Stimulated activated naive CD8-positive, alpha-beta T cell treated with anti-CD3 and anti-CD28 coated beads, Interleukin-15, Interleukin-2, amounts not matched to agents 100 U/mL and 50 U/mL, for 24 hours (primary cell): ENCODE measurements at regions not wholly inside any gene's neighbourhood (a gene's known extent, or its start where the extent isn't known, plus 50 kb on each side); places are given as distances from the start of the nearest gene placed in this dataset.
A peak's percentile ranks its signal among the peaks of the same experiment; 100 is the strongest.

Experiments
- ATAC-seq: fragments of 150-1000 bp; cut with Tn5 transposase; one replicate; pipeline ENCODE4 v1.10.0; 2021
- DNase-seq: peaks from one replicate; pipeline ENCODE4 v3.0.0; 2021

DNA sequence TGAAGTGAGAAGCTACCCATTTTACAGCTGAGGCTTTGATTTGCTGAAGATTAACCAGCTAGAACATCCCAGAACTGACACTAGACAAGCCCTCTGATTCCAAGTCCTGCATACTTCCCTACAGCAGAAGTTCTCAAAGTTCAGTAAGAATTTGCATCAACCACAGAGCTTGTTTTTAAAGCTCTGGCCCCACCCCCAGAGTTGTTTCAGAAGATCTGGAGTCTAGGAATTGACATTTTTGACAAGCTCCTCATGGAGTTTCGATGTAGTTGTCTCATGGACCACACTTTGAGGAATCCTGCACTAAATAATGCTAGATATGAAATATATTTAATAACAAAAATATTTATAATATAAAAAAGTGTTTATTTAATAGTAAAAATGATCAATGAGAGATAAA, 120.3 kb upstream of the ADAMTS18 start:
- no peak for DNase-seq

DNA sequence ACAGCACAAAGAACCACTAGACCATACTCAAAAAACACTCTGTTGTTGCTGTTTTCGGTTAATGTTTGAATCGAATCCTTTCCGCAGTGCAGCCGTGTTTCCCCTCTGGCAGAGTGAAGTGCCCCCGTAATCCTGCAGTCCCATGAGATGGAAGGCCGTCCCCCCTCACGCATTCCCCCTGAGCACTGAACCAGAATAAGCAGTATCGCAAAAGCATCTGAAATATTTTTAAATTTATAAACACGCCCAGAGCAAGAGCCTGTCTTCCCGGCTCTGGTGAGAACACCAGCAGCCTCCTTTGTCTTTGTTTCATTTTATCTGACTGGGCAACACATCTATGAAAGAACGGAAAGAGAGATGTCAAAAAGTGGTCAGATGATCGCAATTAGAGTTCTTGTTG, 121.0 kb upstream of the ADAMTS18 start:
- no peak for ATAC-seq
- DNase-seq: no peak

More for the DNA sequence above, 120.3 kb upstream of the ADAMTS18 start:
- no peak for ATAC-seq

DNA sequence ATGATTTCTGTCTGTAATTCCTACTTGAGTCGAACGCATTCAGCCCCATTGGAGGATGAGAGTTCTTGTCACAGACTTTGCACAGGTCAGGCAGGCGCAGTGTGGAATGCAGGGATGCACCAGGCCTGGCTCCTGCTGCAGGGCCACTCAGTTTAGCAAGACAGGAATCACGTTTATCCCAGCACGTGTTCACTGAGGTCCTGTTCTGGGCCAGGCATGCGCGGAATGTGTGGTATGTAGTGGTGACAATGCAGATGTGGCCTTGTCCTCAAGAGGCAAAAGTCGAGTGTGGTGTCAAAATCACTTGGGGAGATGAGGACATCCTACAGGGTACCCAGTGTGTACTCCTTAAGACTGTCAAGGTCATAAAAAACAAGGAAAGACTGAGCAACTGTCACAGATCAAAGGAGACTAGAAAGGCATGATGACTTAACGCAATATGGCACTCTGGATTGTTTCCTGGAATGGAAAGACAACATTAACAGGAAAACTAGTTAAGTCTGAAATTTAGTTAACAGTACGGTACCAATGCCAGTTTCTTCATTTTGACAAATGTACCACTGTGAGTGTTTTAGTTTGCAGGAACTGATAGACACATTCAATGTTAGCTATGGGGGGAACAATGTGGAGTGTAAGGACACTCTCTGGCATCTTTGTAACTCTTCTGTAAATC, 121.5 kb upstream of the ADAMTS18 start:
- no peak for ATAC-seq
- no peak for DNase-seq

DNA sequence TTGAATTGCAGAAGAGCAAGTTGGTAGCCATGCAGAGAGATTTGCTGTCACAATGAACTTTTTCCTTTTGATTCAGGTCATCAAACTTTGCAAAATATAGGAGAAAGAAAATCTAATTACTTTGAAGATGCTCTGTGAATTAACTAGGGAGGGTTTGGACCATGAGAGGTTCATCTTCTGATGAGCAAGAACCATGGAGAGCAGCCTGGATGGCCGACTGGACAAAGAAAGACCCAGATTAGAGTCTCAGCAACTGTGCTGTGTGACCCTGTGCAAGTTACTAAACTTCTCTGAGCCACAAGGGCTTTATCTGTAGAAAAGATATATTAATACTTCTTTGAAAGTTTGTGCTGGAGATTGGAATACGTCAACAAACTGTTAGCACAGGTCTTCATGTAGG, 122.6 kb upstream of the ADAMTS18 start:
- DNase-seq (no peak), ATAC-seq (no peak)

DNA sequence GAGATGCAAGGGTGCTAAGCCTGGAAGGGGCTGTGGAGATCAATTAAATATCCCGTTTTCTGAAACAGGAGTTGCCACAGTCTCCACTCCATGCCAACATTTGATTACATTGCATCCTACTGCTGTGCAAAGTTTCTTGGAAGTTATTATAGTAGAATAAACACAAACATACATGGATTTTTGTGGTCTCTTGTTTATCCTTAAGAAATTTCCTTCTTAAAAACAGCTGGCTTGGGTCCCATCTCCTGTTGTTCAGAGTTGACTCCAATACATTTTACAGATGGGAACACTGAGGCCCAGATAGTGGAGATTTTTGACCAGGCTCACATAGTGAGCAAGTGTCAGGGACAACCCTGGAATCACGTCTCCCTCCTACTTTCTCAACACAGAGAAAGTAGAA, 124.0 kb upstream of the ADAMTS18 start:
- DNase-seq: no peak
- no peak for ATAC-seq

DNA sequence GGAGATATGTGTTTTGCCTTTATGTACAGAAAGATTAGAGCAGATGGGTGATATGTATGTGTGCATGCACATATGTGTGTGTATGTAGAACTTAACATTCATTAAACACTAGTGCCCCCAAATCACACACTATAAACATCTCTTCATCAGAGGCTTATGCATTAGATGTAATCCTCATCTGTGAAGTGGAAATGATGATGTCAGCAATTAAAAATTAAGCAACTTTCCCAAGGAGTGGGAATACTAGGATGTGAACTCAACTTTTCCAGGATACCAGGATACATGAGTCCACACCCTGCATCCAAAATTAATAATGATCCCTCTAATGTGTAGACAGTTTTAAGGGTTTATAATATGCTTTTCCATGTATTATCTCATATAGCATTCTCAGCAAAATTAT, 127.7 kb upstream of the ADAMTS18 start:
- no peak for DNase-seq
- ATAC-seq: no peak

DNA sequence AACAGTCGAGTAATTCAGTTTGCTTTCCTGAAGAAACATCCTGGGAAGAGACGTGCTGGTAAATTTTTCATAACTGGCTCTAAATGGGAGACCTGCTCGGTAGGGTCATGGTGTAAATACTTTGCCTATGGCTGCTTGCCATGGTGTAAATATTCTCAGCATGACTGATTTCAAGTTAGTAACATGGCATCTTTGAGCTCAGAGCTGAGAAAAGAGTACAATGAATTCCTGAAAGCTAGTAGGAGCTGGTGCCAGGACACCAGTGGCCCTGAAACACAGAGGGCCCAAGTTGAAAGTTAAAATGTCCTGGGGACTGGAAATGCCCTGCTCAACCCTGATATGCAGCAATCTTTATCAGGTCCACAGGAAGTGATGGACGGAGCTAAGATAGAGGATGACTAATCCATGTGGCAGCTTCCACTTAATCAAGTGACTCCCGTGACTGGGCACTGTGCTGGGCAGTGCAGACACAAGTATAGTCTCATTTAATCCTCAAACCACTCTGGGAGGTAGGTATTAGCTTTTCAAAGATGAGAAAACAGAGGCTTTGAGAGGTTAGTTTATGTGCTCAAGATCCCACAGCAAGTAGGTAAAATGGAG, 130.1 kb upstream of the ADAMTS18 start:
- ATAC-seq (no peak), DNase-seq (no peak)

DNA sequence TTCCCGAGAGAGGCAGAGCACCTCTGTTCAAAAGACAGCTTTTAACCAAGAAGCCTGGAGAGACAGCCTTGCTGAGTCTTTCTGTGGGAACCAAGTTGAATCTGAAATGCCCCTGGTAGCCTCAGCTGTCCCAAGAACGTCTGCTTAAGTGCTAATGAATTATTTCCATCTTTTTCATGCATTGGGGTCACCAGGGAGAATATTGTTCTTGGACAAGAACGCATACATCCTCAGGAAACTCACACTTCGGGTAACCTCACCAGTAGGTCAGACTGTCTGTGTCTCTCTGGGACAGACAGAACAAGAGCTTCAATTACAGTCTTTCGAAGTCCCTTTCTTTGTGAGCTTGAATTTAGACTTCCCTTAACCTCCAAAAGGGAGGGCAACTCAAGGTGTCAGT, 134.6 kb upstream of the ADAMTS18 start:
- ATAC-seq: no peak
- DNase-seq: no peak

DNA sequence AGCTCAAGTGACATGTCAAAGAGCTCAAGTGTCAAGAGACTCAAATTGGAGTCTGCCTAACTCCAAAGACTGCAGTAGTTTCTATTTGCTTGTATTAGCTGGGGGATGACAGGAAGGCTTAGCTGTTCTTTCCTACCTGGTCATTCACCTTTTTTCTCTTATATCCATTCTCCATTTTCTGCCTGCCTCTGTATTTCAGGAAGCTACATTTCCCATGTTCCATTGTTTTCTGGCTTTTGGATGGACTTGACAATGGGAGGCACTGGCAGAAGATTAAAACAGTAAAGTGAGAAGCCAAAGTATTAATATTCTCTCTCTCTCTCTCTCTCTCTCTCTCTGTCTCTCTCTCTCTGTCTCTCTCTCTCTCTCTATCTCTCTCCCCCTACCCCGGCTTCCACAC, 135.7 kb upstream of the ADAMTS18 start:
- no peak for ATAC-seq

DNA sequence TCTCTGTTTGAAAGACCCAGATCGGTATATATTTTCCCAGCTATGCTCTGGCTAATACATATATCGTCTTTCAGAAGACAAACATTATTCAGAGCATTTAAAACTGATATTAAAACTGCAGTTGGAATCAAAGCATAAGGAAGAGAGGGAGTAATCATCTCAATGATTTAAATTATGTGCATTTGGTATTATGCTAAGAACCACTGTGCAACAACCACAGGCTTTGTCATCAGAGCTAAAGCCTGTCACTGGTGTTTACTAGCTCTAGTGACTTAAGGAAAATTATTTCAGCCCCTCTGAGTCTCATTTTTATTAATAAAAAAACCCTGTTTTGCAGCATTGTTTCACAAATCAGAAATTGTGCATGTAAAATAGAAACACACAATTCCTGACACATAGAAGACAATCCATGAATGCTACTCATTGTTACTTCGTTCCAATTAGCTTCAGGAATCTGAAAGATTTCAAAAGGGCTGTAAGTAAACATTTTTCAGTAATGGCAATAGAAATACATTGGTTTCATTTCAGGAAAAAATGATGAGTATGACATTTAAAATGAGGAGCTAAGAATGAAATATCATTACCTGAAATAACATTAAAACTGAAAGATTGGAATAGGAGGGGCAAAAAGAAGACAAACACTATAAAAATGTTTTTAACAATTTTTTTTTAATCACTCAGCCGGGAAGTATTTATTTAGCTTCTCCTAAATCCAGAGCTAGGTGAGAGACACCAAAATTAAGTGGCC, 136.5 kb upstream of the ADAMTS18 start:
- ATAC-seq: no peak
- no peak for DNase-seq

More for the DNA sequence above, 135.7 kb upstream of the ADAMTS18 start:
- no peak for DNase-seq

DNA sequence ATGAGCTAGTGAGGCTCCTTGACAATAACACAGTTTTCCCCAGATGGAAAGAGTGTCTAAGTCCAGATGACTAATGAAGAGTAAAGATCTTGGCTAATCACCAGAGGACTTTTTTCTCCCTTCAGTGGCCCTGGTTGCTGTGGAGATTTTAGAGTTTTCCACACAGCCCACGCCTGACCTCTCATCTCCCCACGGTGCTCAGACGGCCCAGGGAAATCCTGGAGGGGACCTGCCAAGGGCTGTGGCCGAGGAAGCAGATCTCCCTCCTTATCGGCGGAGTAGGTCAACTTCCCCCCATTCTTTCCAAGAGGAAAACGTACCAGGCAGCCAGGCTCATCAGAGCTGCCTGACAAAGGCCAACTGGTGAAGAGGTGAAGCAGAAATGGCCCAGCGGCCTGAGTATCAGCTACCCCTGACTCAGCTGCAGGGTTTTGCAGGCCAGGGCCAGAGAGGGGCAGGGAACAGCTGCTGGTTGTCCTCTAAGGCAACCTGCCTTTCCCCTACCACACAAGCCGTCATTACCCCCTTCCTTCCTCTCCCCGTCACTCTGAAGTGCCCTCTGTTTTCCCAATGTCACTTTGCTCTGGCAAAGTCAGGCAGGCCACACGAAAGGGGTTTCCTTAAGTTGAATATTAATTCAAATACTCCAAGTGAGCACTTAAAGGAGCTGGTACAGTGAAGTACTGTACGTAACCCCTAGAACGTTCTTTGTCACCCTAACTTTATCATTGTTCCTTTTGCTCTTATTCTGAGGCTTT, 140.2 kb upstream of the ADAMTS18 start:
- no peak for DNase-seq
- ATAC-seq: no peak

DNA sequence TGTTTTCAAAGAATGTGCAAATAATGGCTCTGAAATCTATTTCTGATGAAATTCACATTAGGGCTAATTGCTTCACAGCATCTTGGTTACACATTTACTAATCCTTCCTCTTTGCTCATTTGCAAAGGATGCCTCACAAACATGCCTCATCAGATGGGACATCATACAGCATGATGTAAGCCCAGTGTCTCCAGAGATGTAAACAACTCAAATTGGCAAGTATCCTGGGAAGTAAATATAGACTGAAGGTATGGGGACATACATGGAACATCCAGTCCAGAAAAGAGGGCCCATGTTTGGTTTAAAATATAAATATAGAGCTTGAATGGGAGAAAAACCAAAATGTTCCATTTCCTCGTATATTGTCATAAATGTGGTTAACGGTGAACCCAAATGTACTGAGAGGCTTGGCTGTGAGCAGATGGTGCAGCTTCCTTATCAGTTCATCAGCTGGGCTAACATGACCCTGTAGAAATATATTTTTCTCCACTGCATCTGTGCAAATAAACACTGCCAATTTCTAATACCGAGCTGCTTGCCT, 142.9 kb upstream of the NUDT7 start:
- DNase-seq (no peak), ATAC-seq (no peak)

DNA sequence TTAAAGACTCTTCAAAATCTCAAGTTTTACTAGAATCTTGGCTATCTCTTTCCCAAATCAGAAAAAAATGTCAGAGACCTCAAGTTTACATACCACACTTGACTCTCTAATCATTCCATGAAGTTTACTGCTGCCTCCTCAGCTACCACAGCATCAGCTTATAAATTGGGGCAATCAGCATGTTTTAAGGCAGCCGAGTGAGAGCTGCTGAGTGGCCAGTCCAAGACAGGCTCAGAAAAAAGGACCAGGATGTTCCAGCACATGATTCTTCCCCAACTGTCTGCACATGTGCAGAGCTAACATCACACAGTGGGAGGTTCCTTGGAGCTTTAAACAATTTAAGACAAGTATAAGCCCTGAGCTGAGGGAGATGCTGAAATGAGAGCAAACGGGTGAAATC, 140.6 kb upstream of the NUDT7 start:
- ATAC-seq: no peak

DNA sequence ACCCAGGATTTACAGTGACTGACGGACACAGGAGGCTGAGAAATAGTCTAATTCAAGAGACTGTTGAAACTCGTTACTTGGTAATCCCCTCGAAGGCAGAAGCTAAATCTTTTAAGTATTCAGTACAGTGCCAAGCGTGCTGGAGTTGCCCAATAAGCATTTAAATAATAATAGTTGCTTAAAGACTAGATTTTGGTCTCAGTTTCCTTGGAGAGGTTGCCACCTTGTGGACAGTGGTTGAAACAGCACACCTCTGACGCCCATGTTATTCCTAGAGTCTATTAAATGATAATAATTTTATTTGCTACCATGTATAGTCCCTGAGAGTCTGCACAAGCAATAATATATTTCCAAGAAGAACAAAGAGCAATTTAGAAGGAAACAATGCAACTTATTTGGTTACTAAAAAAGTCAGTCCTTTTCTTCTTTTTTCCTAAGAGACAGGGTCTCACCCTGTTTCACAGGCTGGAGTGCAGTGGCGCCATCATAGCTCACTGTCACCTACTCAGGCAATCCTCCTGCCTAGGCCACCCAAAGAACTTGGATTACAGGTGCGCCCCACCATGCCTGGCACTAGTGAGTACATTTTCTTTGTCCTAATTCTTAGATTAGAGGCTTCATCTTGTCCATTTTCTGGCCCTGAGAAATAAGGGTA, 138.0 kb upstream of the NUDT7 start:
- DNase-seq: peak; percentile 24
- ATAC-seq: no peak

More for the DNA sequence above, 140.6 kb upstream of the NUDT7 start:
- DNase-seq: no peak

DNA sequence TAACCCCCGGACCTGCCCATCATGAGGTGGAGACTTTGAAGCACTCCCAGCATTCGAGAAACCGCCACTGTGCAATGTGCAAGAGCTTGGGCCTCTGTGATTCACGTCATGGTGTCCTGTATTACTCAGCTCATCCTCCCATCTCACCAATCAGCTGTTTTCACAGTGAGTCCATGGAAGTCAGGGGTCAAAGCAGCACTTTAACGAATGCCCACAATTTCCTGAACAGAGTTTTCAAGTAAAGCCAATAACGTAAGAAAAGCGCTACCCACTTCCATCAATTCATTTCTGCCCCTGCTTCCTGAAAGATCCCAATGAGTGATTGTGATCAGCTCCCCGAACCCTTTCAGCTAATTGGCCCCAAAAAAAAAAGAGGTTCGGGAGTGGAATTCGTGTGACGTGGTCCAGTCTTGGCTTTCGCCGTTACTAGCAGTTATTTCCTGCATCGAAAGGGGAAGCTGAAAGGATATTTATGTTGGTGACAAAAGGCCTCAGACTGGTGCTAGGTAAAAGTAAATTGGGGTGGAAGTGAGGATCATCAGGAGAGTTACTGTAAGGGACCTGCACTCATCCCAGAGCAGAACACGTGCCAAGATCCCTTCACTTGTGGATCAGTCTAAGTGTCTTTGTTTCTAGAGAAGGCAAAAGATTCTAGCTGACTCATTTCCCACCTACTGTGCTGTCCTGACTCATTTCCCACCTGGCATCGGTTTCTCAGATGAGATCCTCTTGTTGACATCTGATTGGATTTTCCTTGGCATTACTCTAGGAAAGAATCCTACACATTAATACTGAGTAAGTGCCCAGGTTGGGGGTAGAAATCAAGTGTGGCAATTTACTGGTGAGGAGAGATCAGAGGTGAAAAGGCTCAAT, 136.7 kb upstream of the NUDT7 start:
- no peak for DNase-seq
- no peak for ATAC-seq

DNA sequence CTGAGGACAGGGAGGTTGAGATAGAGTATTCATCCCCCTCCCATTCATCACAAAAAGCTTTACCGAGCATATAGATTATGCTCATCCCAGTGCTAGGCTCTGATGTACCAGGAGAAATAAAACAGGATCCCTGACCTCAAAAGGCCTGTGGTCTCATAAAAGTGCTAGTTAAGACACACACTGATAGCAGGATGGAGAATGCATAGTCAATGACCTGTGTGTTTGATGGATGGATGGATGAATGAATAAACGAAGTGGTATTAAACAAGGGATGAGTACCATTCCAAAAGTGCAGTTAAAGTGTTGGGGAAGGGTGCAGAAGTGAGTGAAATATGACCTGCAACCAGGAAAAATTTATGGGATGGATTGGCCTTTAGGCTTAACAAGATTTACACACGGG, 133.9 kb upstream of the NUDT7 start:
- ATAC-seq (no peak), DNase-seq (no peak)

DNA sequence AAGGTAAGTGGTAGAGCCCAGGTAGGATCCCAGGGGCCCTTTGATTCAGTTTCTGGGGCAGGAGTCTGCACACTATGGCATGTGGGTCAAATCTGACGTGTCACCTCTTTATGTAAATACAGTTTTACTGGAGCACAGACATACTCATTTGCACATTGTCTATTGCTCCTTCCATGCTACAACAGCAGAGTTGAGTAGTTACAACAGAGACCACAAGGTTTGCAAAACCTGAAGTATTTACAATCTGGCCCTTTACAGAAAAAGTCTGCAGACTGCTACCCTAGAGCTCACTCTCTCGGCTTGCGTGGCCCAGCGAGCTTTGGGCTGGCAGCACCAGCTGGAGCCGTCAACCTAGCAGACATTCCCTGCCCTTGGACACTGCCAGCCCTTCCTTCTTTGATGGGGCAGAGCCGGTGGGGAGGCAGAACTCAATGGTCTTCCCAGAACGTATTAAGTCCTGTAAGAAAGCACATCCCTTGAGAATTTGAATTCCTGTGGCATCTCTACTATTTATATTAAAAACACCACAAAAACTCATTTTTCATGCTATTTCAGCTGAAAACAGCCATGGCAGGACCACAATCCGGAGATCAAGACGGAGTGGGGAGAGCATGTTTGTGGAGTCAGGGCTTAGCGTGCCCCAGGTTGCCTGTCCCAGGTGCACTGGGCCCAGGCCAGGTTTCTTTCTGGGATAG, 133.1 kb upstream of the NUDT7 start:
- DNase-seq (no peak), ATAC-seq (no peak)

DNA sequence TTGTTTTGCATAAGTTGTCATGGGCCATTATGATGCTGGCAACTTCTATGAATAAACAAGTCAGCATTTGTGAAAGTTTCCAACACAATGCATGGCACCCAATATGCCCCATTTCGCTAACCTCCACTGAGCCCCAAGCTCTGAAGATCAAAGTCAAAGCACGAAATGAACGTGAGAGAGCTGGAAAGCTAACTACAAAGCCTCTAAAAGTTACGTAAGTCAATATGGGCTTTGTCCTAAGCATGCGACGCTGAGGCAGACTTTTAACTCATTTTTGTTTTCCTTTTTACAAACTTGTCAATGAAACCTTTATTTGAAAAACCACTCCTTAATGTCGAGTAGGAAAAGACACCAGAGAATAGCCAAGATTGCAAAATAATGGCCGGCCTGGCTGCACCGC, 131.6 kb upstream of the NUDT7 start:
- ATAC-seq (no peak), DNase-seq (no peak)

DNA sequence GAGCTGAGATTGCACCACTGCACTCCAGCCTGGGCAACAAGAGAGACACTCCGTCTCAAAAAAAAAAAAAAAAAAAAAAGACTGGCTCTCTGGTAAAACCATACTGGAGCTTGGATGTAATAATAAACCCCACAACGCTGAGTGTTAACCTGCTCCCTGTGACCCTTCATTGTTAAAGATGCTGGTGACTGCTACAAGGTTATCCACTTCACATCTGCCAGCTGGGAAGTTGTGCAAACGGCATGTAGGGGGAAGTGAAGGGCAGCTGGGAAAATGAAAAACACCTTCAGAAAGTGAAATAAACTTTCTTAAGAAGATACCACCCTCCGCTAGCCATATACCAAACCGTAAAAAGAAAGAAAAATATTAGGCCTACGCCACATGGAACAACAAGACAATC, 131.0 kb upstream of the NUDT7 start:
- ATAC-seq (no peak), DNase-seq (no peak)

DNA sequence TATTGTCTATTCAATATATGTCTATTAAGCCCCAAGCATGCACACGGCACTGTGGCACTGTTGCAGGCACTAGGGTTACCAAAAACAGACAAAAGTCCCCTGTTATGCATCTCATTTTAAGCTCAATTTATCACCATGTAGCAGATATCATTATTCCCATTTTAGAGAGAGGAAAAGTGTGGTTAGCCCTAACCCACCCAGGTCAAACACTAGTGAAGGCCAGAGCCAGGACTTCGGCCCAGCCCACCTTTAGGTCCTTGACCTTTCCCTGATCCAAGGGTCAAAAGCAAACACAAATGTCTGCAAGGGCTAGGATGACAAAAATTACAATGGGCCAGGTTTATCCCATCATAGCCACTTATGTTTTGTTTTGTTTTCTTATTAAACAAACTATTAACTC, 130.3 kb upstream of the NUDT7 start:
- no peak for DNase-seq
- ATAC-seq: no peak
